ENCODE measurements at regions not wholly inside any gene's neighbourhood (a gene's known extent, or its start where the extent isn't known, plus 50 kb on each side); places are given as distances from the start of the nearest gene placed in this dataset.
A peak's percentile ranks its signal among the peaks of the same experiment; 100 is the strongest.

DNA sequence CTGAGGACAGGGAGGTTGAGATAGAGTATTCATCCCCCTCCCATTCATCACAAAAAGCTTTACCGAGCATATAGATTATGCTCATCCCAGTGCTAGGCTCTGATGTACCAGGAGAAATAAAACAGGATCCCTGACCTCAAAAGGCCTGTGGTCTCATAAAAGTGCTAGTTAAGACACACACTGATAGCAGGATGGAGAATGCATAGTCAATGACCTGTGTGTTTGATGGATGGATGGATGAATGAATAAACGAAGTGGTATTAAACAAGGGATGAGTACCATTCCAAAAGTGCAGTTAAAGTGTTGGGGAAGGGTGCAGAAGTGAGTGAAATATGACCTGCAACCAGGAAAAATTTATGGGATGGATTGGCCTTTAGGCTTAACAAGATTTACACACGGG lies 133.9 kb upstream of the NUDT7 start:
- H3K9me3 ChIP-seq, result no peaks in the 10 kb centered on the region
- H3K36me3 ChIP-seq, result no peaks in the 10 kb centered on the region
- H3K27me3 ChIP-seq, result no peaks in the 10 kb centered on the region
- DNase-seq, result no peak
- no peaks in the 10 kb centered on the region for H3K4me1 ChIP-seq
- no peak overlapping the region for H3K4me3 ChIP-seq
- no peak for ATAC-seq (ENCODE audit: low FRiP score in 2 of 2)
- H3K27ac ChIP-seq, result no peak overlapping the region
- TF ChIP-seq EP300 (IDR thresholded peaks at IDR 0.05), result no peak
- TF ChIP-seq POLR2A (IDR thresholded peaks at IDR 0.05), result no peak
- 79 to 82% methylated on average over 3 of the region's 3 CpGs for WGBS, 2 donors

GRCh38 chr16:77589071-77589765 lies 133.1 kb upstream of the NUDT7 start:
- Histone ChIP-seq H3K36me3 (no peaks in the 10 kb centered on the region), H3K4me3 (no peak overlapping the region), H3K27ac (no peak overlapping the region), H3K27me3 (no peaks in the 10 kb centered on the region), H3K4me1 (no peaks in the 10 kb centered on the region), H3K9me3 (no peaks in the 10 kb centered on the region)
- 78 to 90% methylated on average over 6 to 10 of the region's 10 CpGs for whole genome bisulfite sequencing, 2 donors
- DNase-seq, result peak in 1 of 2 donors; percentile 23
- no peak for ATAC-seq (ENCODE audit: low FRiP score in 2 of 2)
- TF ChIP-seq POLR2AphosphoS5 (IDR thresholded peaks at IDR 0.05) (no peak), EP300 (IDR thresholded peaks at IDR 0.05) (no peak), POLR2A (IDR thresholded peaks at IDR 0.05) (no peak)
- TF ChIP-seq, protein P1, sequence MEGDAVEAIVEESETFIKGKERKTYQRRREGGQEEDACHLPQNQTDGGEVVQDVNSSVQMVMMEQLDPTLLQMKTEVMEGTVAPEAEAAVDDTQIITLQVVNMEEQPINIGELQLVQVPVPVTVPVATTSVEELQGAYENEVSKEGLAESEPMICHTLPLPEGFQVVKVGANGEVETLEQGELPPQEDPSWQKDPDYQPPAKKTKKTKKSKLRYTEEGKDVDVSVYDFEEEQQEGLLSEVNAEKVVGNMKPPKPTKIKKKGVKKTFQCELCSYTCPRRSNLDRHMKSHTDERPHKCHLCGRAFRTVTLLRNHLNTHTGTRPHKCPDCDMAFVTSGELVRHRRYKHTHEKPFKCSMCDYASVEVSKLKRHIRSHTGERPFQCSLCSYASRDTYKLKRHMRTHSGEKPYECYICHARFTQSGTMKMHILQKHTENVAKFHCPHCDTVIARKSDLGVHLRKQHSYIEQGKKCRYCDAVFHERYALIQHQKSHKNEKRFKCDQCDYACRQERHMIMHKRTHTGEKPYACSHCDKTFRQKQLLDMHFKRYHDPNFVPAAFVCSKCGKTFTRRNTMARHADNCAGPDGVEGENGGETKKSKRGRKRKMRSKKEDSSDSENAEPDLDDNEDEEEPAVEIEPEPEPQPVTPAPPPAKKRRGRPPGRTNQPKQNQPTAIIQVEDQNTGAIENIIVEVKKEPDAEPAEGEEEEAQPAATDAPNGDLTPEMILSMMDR (IDR thresholded peaks at IDR 0.05), result no peak

GRCh38 chr16:77590707-77591106 lies 131.6 kb upstream of the NUDT7 start:
- Histone ChIP-seq H3K27ac (no peak overlapping the region), H3K27me3 (no peaks in the 10 kb centered on the region), H3K4me3 (no peak overlapping the region), H3K9me3 (no peaks in the 10 kb centered on the region), H3K36me3 (no peaks in the 10 kb centered on the region), H3K4me1 (peaks cover 0 to 9% (median 4%) of the 10 kb centered on the region in 4 donors)
- no peak for TF ChIP-seq POLR2AphosphoS5 (IDR thresholded peaks at IDR 0.05)
- no peak for TF ChIP-seq POLR2A (IDR thresholded peaks at IDR 0.05)
- TF ChIP-seq, protein P1 (IDR thresholded peaks at IDR 0.05), result no peak
- TF ChIP-seq EP300 (IDR thresholded peaks at IDR 0.05), result no peak
- DNase-seq, result no peak
- WGBS, 2 donors, result 77% methylated on average over 9 of the region's 9 CpGs
- ATAC-seq (ENCODE audit: low FRiP score in 2 of 2), result no peak

DNA sequence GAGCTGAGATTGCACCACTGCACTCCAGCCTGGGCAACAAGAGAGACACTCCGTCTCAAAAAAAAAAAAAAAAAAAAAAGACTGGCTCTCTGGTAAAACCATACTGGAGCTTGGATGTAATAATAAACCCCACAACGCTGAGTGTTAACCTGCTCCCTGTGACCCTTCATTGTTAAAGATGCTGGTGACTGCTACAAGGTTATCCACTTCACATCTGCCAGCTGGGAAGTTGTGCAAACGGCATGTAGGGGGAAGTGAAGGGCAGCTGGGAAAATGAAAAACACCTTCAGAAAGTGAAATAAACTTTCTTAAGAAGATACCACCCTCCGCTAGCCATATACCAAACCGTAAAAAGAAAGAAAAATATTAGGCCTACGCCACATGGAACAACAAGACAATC lies 131.0 kb upstream of the NUDT7 start:
- Histone ChIP-seq H3K27ac (no peak overlapping the region), H3K27me3 (no peaks in the 10 kb centered on the region), H3K4me1 (peaks cover 0 to 9% (median 5%) of the 10 kb centered on the region in 4 donors), H3K4me3 (no peak overlapping the region), H3K36me3 (no peaks in the 10 kb centered on the region), H3K9me3 (no peaks in the 10 kb centered on the region)
- WGBS, 2 donors, result 70 to 73% methylated on average over 6 of the region's 6 CpGs
- ATAC-seq (ENCODE audit: low FRiP score in 2 of 2) (no peak), DNase-seq (no peak)
- no peak for TF ChIP-seq POLR2AphosphoS5 (IDR thresholded peaks at IDR 0.05)

DNA sequence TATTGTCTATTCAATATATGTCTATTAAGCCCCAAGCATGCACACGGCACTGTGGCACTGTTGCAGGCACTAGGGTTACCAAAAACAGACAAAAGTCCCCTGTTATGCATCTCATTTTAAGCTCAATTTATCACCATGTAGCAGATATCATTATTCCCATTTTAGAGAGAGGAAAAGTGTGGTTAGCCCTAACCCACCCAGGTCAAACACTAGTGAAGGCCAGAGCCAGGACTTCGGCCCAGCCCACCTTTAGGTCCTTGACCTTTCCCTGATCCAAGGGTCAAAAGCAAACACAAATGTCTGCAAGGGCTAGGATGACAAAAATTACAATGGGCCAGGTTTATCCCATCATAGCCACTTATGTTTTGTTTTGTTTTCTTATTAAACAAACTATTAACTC lies 130.3 kb upstream of the NUDT7 start:
- Histone ChIP-seq H3K4me1 (peaks cover 0 to 9% (median 5%) of the 10 kb centered on the region in 4 donors), H3K27me3 (no peaks in the 10 kb centered on the region), H3K4me3 (no peak overlapping the region), H3K9me3 (no peaks in the 10 kb centered on the region), H3K36me3 (no peaks in the 10 kb centered on the region), H3K27ac (no peak overlapping the region)
- TF ChIP-seq EP300 (IDR thresholded peaks at IDR 0.05), result no peak
- no peak for TF ChIP-seq POLR2A (IDR thresholded peaks at IDR 0.05)
- ATAC-seq (ENCODE audit: low FRiP score in 2 of 2) (no peak), DNase-seq (no peak)
- 65 to 90% methylated on average over 2 of the region's 2 CpGs for WGBS, 2 donors

DNA sequence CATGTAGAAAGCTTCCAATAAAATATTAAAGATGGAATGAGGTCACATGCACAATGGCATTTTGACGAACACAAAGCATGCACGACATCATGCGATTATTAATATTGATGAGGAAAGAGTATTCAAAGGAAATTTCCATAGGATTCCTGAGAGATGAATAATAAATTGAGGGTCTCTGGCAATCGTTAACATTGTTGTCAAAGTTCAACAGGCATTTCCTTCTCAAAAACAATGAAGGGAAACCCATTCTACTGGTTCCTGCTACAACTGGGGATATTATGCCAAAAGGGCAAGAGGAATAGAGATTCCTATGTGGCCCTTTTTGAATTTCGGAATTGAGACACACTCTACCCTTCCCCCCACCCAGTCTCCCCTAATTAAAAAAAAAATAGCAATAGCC lies 128.3 kb upstream of the NUDT7 start:
- Histone ChIP-seq H3K4me1 (peaks cover 0 to 9% (median 5%) of the 10 kb centered on the region in 4 donors), H3K27ac (no peak overlapping the region), H3K9me3 (no peaks in the 10 kb centered on the region), H3K27me3 (no peaks in the 10 kb centered on the region), H3K36me3 (no peaks in the 10 kb centered on the region), H3K4me3 (no peak overlapping the region)
- DNase-seq (no peak), ATAC-seq (ENCODE audit: low FRiP score in 2 of 2) (no peak)
- no peak for TF ChIP-seq POLR2A (IDR thresholded peaks at IDR 0.05)
- TF ChIP-seq, protein P1 (IDR thresholded peaks at IDR 0.05), result no peak
- no peak for TF ChIP-seq EP300 (IDR thresholded peaks at IDR 0.05)
- no peak for TF ChIP-seq POLR2AphosphoS5 (IDR thresholded peaks at IDR 0.05)
- WGBS, 2 donors, result 54 to 55% methylated on average over 5 of the region's 5 CpGs

All from upper lobe of left lung (tissue), 6 donors.